GM21381 (cell line): ENCODE measurements at regions not wholly inside any gene's neighbourhood (a gene's known extent, or its start where the extent isn't known, plus 50 kb on each side); places are given as distances from the start of the nearest gene placed in this dataset.
"Not testable (repeated sequence)": the region's sequence is repeated elsewhere in the genome, so short reads cannot be mapped to it uniquely, and the experiment has no call there.

Source experiments
- ATAC-seq: cut with Tn5 transposase; IDR thresholded peaks from one replicate; pipeline ENCODE4 v1.9.1; 2021; ENCODE audit warnings: mild to moderate bottlenecking, moderate library complexity; ENCODE audit not compliant: unreplicated experiment

- ATAC-seq = no peak
Observed at GRCh38 chr17:70510288-70510687, 341.0 kb downstream of the KCNJ2 start.

GRCh38 chr17:70517816-70518215, 348.5 kb downstream of the KCNJ2 start:
- no peak for ATAC-seq

- ATAC-seq = no peak
Observed at GRCh38 chr17:70519300-70519699, 350.0 kb downstream of the KCNJ2 start.

- ATAC-seq = no peak
Observed at GRCh38 chr17:70520447-70520846, 351.1 kb downstream of the KCNJ2 start.

GRCh38 chr17:70520956-70521355, 351.6 kb downstream of the KCNJ2 start:
- no peak for ATAC-seq

- no peak for ATAC-seq
Observed at GRCh38 chr17:70521821-70522256, 352.5 kb downstream of the KCNJ2 start.

GRCh38 chr17:70523426-70523825, 354.1 kb downstream of the KCNJ2 start:
- no peak for ATAC-seq

GRCh38 chr17:70525035-70525434, 355.7 kb downstream of the KCNJ2 start:
- not testable (repeated sequence) for ATAC-seq

GRCh38 chr17:70525961-70526360, 356.6 kb downstream of the KCNJ2 start:
- ATAC-seq = no peak

GRCh38 chr17:70527364-70527888, 358.1 kb downstream of the KCNJ2 start:
- ATAC-seq = no peak

GRCh38 chr17:70533427-70533826, 364.1 kb downstream of the KCNJ2 start:
- ATAC-seq = no peak

- ATAC-seq = no peak
Observed at GRCh38 chr17:70535986-70536385, 366.7 kb downstream of the KCNJ2 start.

GRCh38 chr17:70539132-70539924, 370.0 kb downstream of the KCNJ2 start:
- ATAC-seq = no peak

- no peak for ATAC-seq
Observed at GRCh38 chr17:70542876-70543275, 373.5 kb downstream of the KCNJ2 start.

GRCh38 chr17:70544317-70544716, 375.0 kb downstream of the KCNJ2 start:
- no peak for ATAC-seq

- no peak for ATAC-seq
Observed at GRCh38 chr17:70552230-70552981, 383.1 kb downstream of the KCNJ2 start.

GRCh38 chr17:70552982-70553334, 383.6 kb downstream of the KCNJ2 start:
- ATAC-seq = no peak

GRCh38 chr17:70555723-70556122, 386.4 kb downstream of the KCNJ2 start:
- ATAC-seq = no peak

GRCh38 chr17:70558821-70559220, 389.5 kb downstream of the KCNJ2 start:
- ATAC-seq = no peak

GRCh38 chr17:70560471-70560870, 391.1 kb downstream of the KCNJ2 start:
- ATAC-seq = no peak

- no peak for ATAC-seq
Observed at GRCh38 chr17:70562137-70562536, 392.8 kb downstream of the KCNJ2 start.

- ATAC-seq = no peak
Observed at GRCh38 chr17:70563281-70563820, 394.0 kb downstream of the KCNJ2 start.
